RCC 7860 (cell line): ENCODE measurements at regions not wholly inside any gene's neighbourhood (a gene's known extent, or its start where the extent isn't known, plus 50 kb on each side); places are given as distances from the start of the nearest gene placed in this dataset.

ENCODE experiments used
- DNase-seq: peaks from one replicate; pipeline ENCODE4 v3.0.0-alpha.2; 2015; ENCODE audit warnings: low spot score
- FAIRE-seq: peaks from 2 replicates; lab custom pipeline; 2012; peaks lifted over from hg19 to GRCh38; lab: Jason Lieb, UNC

DNA sequence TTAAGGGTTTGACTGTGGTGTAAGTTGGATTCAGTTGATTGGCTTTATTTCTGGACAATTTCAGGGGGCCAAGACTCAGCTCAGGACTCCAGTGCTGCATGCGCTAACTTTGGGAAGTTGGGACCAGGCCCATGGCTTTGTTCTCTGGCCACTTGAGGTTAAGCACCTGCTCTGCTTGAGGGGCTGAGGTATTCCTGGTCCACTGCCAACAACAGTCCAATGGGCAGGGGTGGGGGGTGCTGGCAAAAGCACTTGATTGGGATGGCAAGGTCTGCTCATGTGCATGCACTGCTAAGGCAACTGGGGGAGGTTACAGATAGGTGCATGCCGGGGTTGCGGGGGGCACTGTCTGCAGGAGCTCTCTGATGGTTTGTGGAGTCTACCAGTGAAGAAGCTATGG, 52.6 kb upstream of the ASB17 start:
- FAIRE-seq (no peak), DNase-seq (no peak)

DNA sequence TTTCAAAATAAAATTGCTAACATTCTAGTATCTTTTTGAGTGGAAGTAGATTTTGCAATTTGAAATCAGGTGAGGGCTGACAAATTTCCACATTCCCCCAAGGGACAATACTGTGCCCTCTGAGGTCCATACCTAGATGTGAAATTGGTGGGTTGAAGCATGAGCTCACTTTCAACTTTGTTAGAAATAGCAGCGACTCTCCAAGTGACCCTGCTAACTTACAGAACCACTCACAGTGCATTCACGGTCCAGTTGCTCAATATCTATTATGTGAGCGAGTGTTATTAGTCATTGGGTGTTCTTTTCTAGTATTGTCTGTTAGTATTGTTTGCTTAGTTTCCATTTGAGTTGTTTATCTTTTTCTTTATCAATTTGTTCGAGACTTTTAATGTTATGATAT, 53.6 kb upstream of the ASB17 start:
- peak; percentile 70 for FAIRE-seq
- peak; percentile 18 for DNase-seq

DNA sequence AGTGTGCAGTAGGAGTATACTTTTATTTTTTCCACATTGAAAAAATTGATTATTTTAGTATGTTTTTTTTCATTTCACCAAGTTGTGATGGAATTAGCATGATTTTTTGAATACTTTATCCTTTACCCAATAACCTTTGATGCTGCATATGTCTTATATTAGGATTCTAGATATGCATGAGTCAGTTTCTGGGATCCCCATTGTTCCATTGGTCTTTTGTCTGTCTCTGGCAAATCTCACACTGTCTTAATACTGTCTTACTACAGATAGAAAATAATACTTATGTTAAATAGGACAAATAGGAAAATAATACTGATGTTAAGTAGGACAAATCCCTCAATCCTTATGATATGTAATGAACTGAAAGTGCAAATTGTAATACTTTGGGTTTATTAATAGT, 54.3 kb upstream of the ASB17 start:
- no peak for FAIRE-seq
- no peak for DNase-seq

DNA sequence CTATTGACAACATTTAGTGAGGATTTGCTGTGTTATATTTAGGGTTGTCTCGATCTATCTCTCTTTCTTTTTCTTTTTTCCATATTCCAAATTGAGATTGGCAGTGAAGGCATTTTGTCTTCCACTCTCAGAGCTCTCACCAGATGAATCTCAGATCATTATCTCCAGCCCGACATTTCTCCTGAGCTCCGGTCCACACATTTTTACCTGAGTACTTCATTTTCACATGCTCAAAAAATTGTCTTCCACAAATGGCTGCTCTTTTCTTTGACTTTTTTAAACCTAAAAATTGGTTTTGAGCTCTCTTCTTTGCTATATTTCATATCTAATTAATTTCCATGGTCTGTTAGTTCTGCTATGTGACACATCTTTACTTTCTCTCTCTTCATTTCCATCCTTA, 56.9 kb upstream of the ASB17 start:
- DNase-seq (no peak), FAIRE-seq (no peak)

DNA sequence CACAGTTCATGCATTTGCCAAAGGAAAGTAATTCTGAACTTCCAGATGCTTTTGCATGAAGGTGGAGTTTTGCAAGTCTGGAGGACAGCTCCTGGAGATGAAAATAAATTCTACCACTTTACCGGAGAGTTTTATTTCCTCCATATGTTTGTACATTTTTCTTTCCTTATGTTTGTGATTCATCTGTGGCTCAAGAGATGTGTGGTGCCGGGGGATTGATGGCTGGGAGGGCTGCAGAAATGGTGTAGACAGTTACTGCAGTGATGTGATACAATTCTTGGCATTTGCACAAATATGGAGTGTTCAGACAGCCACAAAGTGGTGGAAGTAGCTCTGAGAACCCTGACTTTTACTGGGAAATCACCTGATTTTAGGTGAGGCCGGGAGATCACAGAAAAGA, 58.5 kb upstream of the ASB17 start:
- FAIRE-seq (no peak), DNase-seq (no peak)

DNA sequence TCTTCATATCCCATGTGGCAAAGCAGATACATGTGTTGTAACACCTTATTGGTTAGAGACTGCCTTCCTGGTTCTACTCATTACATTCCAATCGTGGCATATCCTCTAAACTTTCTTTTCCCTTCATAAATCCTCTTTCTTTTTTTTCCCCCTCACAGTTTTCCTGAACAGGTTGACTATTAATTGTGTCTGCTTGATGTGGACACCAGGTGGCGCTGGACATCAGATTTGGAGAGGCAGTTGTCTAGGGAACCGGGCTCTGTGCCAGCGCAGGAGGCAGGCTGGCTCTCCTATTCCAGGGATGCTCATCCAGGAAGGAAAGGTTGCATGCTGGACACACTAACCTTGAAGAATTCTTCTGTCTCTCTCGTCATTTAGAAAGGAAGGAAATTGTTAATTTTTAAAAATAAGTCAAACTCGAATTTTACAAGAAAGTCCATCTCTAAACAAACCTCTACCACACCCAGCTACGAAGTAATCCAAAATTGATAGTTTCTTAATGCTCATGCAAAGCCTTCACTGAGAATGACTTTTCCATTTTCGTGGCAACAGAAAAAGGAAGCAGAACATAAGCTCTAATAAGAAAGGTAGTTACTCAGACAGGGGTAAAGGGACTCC, 59.4 kb upstream of the ASB17 start:
- FAIRE-seq = peak; percentile 54
- peak; percentile 69 for DNase-seq

DNA sequence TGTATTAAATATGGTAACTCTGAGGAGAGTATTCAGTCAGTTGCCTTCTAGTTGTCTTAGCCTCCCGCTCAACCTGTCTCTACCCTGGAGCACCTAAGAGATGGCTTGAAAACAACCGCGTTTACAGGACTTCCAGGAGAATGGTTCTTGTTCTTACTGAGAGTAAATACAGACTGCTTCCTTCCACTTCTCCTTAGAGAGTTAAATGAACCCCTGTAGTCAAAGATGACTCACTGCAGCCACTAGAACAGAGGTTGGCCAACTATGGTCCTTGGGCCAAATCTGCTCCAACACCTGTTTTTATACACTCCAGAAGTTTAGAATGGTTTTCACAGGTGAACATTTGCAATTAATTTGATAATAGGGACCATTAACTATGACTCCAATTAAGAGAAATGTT, 60.1 kb upstream of the ASB17 start:
- DNase-seq (no peak), FAIRE-seq (no peak)

DNA sequence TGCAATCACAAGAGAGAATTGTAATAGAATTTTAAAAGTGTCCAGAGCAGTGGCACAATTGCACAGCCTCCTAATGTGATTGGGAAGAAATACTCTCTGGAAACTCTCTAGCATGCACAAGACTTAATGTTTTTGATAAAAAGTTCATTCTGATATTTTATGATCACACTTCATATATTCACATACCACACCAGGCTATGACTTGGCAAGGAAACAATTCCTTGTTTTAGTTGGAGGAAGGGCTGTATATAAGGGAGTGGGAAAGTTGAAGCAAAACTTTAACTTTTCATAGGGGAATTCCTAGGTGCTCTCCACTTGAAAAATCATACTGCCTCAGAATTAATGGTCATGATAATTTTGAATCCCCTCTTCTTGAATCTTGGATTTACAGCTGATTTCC, 61.5 kb upstream of the ASB17 start:
- no peak for FAIRE-seq
- no peak for DNase-seq

DNA sequence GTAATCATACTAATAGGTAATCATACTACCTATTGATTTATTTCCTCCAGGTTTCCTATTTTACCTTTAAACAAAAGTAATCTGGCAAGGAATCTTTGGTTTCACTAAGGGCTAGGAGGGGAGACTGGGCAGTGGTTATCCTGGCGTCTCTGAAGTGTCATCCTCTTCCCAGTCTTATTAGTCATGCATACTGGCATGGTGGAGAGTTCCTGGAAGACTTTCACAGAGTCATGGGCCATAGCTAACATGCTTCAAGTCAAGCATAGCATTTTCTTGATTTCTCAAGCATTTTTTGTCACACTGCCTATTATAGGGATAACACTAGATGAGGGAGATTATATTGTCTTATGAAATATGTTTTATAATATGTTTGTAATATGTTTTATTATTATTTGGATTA, 64.0 kb upstream of the ASB17 start:
- FAIRE-seq (peak; percentile 92), DNase-seq (peak; percentile 66)

DNA sequence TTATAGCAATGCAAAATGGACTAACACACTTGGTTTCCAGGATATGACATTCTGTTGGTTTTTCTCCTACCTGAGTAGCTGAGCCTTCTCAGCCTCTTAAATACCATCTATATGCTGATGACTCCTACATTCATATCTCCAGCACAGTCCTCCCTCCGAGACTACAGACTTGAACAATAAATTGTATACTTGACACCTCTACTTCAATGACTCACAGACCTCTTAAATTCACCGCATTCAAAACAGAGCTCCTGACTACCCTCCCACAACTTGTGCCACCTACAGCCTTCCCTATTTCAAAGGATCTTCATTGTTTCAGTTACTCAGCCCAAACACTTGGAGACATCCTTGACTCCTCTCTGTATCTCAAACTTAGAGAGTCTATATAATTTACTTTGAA, 66.8 kb upstream of the ASB17 start:
- no peak for DNase-seq
- no peak for FAIRE-seq

DNA sequence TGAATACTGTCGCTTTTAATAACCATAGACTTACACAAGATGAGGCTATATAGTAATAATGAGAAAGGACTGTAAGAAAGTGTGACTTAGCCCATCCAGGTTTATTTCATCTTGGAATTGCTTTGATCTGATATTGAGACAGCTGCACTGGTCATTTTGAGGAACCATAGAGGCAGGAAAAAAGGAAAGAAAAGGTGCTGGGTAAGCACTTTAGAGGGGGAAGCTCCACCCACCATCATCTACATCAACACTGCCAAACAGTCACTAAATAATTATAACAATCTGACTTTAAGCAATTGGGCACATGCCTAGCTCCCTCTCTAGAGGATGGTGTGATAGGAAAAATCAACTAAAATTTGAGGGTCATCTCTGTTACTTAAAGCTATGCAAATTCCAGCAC, 70.6 kb upstream of the ST6GALNAC3 start:
- DNase-seq (no peak), FAIRE-seq (no peak)

DNA sequence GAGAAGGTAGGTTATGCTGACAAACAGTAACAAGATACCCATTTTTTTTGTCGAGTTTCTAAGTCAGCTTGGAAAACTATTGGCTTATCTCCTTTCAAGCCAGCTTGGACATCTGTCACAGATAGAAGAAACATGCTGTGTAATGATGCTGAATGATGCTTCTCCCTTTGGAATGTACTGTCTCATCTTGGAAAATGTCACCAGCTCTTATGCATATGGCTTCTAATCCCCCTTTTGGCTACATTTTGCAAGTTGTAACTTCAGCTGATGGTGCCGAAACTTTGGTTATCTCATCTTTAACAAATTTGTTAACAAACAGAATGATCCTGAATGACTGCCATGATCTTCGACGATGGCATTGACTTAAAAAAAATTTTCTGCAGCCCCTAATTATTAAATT, 68.8 kb upstream of the ST6GALNAC3 start:
- DNase-seq (no peak), FAIRE-seq (no peak)

DNA sequence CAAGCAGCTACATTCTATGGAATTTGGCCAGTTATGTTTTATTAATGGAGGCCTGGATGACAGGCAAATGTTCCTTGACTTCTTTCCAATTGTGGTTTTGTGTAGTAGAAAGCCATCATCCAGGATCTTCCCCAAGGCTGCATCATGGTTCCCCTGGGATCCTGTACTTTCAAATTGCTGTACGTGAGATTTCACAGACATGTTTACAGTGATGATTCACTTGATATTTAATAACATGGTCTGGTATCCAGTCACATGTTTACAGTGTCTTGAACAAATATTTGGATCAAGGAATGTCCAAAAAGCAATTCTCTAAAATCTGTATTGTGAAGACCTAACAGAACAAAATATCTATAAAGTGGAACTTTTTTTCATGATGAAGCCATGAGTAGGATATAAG, 68.3 kb upstream of the ST6GALNAC3 start:
- DNase-seq = no peak
- FAIRE-seq = no peak

DNA sequence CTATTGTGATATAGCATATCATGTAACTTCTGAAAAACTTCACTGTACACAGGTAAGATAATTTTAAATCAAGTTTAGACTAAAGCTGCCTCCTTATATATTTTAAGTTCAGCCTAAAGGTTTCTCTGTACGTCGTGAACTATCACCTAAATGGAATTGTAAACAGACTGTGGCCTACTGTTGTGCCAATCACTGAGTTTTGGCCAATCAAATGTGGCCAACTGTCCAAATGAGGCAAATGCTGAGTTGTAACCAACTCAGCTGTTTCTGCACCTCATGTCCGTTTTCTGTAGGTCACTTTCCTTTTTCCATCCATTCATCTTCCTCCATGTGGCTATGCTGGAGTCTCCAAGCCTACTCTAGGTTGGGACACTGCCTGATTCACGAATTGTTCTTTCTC, 63.7 kb upstream of the ST6GALNAC3 start:
- FAIRE-seq = no peak

DNA sequence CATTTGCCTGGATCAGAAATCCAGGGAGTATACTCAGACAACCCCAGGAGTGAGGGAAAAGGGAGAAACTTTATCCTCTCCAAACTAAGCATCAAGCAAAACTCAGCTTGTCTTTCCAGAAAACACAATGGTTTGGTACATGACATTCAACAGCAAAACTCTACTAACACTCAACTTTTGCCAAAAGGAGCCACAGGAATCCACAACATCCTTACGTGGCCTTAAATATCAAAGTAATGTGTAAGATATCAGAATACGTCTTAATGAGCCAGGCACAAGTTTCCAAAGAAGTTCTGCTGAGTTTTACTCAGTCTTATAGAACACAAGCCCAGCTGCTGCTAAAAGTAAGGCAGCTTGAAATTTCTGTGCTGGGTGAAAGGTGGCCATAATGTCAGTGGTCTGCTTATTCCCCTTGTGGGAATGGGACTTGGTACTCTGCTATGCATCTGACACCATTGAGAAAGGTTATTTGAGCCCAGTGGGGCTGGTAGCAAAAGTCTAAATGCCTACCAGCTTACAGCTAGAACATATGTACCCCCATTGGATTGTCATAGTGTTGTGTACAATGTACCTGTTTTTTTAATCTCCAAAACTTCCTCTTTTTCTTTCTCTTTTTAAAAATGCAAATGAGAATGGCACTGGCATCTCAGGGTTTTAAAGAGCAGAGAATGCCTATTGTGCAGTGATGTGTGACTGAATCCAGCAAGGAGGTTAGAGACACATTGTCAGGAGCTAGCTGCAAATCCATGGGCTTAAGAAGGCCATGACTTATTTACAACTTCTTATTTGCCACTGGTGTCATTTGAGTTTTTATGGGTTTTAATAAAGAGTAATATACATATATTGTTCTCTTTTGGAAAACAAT, 62.0 kb upstream of the ST6GALNAC3 start:
- DNase-seq = no peak

More for the DNA sequence above, 63.7 kb upstream of the ST6GALNAC3 start:
- no peak for DNase-seq

DNA sequence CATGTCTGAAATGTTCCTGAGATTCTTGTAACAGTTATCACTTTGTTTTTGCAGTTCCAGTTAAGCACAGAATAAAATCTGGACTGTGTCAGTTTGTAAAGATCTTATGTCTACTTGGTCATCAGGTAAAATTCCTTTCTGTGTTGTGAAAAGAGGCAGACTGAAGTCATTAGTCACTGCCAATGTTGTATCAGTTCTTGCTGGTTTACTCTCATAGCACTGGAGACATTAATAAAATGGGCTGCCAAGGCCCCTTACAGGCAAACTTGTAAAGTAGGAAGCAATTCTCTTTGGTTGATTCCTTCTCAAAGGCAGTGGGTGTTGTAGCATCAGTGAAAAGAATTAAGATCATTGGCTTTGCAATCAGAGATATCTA, 61.4 kb upstream of the ST6GALNAC3 start:
- no peak for FAIRE-seq
- DNase-seq = no peak

More for the DNA sequence above, 62.0 kb upstream of the ST6GALNAC3 start:
- FAIRE-seq = peak; percentile 42

DNA sequence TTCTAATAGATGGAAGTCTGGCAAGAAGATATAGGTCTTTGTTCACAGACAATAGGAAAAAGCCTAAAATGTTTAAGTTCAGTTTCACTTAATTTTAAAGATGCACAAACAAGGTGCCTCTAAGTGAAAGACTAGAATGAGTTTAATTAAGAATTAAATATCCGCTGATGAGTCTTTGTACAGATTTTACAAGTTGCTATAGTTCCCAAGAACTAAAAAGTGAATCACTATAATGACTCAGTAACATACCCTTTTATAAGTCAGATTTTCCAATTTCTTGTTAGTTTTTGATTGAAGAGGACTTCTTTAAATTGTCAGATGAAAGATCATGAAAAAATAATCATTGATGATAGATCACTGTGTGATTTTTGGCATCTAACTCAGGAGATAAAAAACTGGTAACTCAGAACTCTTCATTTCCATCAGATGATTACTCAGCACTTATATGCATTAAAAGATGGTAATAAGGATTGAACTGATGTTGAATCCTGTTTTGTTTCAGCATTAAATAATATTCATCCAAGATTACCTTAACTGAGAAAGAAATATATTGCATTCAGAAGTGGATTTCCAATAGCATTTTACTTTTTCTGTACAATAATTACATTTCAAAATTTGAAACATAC, 59.0 kb upstream of the ST6GALNAC3 start:
- no peak for FAIRE-seq
- no peak for DNase-seq

DNA sequence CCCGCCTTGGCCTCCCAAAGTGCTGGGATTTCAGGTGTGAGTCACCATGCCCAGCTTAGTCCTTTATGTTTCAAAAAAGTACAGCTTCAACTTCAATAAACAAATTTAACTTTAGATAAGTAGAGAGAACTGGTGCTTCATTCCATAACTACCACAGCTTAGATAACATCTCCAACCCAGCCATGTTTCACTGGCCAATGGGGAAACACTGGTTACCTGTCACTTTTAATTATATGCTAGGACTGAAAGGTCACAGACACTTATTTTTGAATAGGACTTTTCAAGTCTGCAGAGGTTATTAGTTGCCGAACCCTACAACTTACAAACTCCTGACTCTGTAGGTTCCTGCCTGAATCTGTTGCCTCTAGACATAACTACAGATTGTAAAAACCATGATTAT, 56.5 kb upstream of the ST6GALNAC3 start:
- DNase-seq = no peak
- no peak for FAIRE-seq

DNA sequence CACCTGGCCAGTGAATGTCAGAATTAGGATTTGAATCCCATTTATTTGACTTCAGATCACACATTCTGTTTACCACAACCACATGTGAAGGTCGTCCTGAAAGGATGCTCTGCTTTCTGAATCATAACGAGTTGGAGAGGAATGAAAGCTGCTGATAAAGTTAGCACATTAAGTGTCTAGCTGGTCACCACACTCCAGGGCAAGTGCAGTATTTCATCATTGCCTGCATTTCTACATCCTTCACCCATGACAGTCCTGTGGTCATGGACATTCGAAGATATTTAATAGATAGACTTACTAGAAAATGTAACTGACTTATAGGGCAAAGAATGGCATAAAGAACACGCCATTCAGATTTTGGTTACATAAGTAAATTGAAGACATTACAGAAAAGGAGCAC, 52.7 kb upstream of the ST6GALNAC3 start:
- no peak for FAIRE-seq
- no peak for DNase-seq

DNA sequence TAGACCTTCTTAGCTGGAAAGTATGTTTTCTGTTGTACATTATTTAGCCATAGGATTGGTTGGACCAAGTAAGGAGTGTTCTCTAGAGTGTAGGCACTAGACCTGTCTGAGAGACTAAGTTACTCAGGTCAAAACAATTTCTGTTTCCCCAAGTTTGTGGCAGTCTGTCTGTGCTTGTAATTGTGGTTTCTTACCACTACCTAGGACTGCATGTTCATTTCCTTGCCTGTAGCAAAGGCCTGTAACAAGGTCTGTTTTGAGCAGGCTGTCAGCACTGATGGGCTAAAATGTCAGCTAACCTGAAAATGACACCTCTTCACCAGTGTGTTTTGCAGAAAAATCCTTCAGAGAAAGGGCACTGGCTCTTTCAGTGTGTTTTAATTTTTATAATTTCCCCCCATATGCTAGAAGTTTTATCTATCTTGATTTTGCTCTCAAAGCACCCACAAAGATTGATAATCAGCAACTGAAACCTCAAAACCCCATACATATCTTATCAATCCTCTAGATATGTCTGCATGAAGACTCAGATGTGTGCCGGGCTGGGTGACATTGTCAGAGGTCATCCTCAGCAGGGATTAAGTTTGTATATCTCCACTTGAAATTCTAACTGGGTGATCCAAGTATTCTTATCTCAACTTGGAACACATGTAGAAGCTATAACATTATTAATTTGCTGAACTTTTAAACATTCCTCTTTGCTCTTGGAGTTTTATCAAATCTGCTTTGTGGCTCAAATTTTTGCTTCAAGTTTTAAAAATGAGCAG, 50.7 kb upstream of the ST6GALNAC3 start:
- FAIRE-seq = no peak
- DNase-seq = peak; percentile 31
